ENCODE measurements at regions not wholly inside any gene's neighbourhood (a gene's known extent, or its start where the extent isn't known, plus 50 kb on each side); places are given as distances from the start of the nearest gene placed in this dataset.
"Not testable (repeated sequence)": the region's sequence is repeated elsewhere in the genome, so short reads cannot be mapped to it uniquely, and the experiment has no call there.

DNA sequence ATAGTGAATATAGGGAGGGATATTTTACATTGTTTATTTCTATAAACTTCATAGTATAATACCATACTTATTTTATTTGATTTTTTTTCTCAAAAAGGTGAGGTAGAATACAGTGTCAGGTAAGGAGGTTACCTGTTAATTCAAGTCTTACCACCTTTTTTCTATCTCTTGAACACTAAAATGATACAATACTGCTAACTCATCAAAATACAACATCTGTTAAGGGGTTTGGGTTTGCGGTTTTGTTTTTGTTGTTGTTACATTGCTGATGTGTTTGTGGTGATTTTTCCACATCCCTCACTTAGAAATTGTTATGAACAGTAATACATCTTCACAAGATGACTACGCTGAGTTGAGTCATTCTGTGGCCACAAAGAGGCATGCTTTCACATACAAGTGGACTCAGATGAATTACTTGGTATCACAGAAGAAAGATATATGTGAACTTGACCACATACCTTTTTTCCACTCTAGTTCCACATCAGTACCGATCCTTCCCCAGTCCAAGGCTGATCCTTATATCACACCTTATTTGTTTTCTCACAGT, 139.4 kb upstream of the ID4 start:
- no peak for DNase-seq

GRCh38 chr6:19699932-19700331, 137.2 kb upstream of the ID4 start:
- DNase-seq, result no peak

DNA sequence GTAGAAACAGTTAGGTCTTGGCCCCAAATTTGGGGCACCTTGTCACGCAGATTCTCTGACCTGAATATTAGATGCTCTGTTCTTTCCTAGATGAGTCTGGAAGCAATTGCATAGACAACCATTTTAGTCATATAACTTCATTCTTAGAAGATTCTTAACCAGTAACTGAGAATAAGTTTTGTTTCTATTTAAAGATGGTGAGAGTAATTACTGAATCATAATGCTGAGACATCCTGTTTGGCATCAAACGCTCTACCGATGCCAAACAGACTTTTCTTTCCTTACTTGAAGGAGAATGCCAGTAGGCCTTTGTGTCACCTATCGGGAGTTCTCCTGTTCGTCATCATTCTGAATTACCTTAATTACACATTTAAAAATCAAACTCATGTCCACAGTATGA, 131.6 kb upstream of the ID4 start:
- DNase-seq, result no peak

DNA sequence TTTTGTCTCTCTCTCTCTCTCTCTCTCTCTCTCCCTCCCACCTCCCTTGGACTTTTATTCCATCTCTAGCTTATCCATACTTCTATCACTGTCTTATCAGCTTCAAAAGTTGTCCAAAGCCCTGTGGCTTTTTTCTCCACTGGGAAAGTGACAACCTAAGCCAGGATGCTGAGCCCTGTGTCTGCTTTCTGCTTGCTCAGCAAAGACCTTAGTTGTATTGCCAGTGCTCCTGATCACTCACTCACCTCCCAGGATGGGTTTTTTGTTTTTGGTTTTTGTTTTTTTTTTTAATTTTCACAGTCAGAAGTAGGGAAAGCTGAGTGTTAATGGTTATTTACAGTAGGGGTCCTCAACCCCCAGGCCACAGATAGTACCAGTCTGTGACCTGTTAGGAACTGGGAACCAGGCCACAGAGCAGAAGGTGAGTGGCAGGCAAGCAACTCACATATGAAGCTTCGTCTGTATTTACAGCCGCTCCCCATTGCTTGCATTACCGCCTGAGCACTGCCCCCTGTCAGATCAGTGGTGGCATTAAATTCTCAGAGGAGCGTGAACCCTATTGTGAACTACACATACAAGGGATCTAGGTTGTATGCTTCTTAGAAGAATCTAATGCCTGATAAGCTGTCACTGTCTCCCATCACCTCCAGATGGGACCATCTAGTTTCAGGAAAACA, 125.0 kb upstream of the ID4 start:
- DNase-seq, result no peak

- DNase-seq, result no peak
Observed at GRCh38 chr6:19712998-19713397, 124.2 kb upstream of the ID4 start.

DNA sequence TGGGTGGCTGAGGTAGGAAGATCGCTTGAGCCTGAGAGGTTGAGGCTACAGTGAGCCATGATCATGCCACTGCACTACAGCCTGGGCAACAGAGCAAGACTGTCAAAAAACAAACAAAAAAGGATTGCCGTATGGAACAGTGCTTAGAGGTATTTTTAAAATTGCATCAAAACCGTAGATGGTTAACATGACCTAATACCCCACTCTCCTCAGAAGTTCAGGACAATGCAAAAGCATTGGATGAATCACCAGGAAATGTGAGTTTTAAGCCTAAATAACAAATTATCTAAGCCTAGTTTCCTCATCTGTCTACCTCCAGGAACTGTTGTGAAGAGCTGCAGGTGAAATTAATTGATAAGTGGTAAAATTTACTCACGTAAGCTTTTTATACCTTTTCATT, 123.8 kb upstream of the ID4 start:
- DNase-seq, result no peak

- no peak for DNase-seq
Observed at GRCh38 chr6:19713984-19714383, 123.2 kb upstream of the ID4 start.

DNA sequence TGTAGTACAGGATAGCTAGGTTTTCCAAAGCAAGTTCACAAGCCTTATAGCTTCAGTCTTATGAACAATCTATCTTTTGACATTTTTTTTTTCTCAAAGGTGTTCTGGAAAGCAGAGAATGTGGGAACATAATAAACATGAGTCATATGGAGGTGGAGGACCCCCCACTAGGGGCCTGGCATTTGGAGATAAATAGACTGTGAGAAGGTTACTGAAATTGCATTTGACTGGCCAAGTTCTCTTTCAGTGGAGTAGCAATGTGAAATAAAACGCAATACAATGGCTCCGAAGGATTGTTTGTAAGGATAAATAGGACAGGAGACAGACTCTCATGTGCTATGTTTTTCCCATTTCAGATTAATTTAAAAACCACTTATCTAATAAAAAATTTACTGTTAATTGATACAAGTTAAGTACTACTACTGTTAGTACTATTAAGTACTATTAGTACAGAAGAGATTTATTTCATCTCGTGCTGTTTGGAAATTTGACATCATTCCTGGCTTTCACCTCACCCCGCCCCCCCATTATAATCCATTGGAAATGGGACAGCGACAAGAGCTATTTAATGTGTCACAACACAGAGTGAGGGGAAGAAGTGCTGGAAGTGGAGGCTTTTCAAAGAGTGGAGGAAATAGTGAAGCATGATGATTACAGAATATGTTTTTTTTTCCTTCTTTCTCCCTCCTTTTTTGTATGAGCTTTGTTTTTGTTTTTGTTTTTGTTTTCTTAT, 122.6 kb upstream of the ID4 start:
- DNase-seq, result no peak

- DNase-seq, result no peak
Observed at GRCh38 chr6:19715167-19715551, 122.0 kb upstream of the ID4 start.

DNA sequence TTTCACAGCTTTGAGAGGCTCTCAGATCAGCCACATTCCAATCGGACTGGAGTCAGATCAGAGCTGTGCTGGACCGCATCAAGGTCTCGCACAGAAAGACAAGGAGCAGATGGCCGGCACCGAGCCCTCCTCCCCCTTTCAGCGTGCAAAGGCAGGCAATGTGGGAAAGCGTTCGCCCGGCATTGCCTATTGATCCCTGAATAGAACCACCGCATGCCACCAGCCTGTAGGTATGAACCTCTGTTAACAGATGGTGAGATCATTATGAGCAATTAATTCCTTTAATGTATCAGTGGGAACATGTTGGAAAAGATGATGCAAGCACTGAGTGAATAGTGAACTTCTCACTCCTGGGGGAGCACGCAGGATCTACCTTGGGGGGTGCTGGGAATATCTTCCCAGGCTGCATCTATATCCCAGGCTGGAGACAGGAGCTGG, 117.5 kb upstream of the ID4 start:
- peak; percentile 49 for DNase-seq

- DNase-seq, result no peak
Observed at GRCh38 chr6:19721766-19722377, 115.3 kb upstream of the ID4 start.

DNA sequence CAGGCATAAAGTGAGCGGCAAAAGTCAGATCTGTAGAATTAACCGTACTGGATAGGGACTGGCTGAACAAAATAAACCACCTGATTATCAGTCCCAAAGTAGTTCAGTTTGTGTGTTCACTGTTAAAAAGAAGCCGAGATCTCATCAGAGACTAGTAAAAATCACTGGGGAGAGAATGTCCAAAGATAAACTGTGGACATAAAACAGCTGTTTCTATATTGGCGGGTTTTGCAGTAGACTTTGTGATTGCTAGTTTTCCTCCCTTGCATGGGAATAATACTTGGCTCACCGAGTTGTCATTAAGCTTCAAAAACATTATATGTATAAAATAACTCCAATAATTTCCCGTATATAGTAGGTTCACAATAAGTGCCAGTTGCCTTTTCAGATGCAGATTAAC, 114.2 kb upstream of the ID4 start:
- no peak for DNase-seq

DNA sequence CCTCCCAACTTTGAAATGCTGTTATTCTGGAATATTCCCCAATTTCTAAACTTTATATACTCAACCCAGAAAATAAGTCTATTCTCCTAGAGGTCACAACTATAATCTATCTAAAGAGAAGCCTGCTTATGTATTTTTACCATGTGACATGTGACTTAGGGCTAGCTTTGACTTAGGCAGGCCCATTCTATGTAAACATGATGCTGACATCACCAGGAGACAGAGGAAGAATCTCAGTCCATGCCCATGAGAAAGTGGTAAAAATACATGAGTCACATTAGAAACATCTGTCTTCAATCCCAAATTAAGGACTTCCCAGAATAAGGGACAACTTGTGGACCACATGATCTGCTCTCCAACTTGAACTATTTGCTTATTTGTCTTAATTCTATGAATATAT, 113.6 kb upstream of the ID4 start:
- DNase-seq, result no peak

GRCh38 chr6:19725436-19725835, 111.7 kb upstream of the ID4 start:
- not testable (repeated sequence) for DNase-seq

GRCh38 chr6:19731282-19731681, 105.9 kb upstream of the ID4 start:
- no peak for DNase-seq

- no peak for DNase-seq
Observed at GRCh38 chr6:19734061-19734460, 103.1 kb upstream of the ID4 start.

DNA sequence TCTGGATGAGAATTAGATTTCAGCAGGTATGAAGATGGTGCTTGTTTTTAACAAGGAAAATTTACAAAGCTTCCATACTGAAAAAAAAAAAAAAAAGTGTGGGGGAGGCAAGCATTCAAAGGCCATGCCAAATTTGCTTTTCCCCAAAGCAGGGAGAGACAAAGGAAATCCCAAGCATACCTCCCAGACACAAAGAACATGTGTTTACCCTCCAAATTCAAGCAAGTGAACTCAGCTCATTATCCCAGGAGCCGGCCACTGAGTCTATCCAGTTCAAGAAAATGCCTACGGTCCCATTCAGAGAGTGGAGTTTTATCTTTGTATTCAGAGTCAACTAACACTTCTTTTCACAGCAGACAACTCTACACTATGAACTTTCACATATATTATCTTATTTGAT, 102.7 kb upstream of the ID4 start:
- DNase-seq, result no peak

- no peak for DNase-seq
Observed at GRCh38 chr6:19736066-19736465, 101.1 kb upstream of the ID4 start.

DNA sequence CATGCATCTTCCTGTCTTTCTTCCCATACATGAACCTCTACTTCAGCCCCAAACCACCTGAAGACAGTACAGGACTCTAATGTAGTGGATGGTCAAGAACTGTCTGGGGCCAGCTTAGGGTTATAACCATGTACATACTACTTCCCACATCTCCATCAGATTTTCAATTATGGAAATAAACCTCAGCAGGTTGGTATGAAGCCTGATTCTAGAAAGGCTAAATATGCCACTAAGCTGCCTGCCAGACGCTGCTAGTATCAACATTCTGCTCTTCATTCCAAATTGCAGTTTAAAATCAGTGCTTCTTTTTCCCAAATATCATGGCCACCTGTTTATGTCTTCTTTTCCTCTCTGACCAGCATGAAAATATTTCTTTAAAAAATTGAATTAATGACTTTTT, 99.2 kb upstream of the ID4 start:
- DNase-seq, result no peak

DNA sequence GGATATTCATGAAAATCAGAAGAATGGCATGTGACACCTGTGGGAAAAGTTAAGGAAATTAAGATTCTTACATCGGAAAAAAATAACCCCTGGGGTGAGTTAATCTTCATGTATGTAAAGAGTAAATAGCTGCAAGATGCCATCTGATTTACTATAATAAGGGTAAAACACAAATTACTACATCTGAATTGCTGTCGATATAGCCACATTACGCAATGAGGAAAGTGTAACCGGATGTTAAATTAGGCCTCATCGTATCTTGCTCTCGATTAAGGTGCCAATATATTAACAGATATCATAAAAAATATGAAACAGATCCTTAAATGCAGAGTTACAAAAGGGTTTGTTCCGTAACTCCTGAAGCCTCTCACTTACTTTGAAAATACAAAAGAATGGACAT, 87.4 kb upstream of the ID4 start:
- DNase-seq, result no peak

- no peak for DNase-seq
Observed at GRCh38 chr6:19752746-19753145, 84.4 kb upstream of the ID4 start.

GRCh38 chr6:19753826-19754225, 83.3 kb upstream of the ID4 start:
- DNase-seq, result peak; percentile 14

- DNase-seq, result no peak
Observed at GRCh38 chr6:19754686-19755085, 82.5 kb upstream of the ID4 start.

DNA sequence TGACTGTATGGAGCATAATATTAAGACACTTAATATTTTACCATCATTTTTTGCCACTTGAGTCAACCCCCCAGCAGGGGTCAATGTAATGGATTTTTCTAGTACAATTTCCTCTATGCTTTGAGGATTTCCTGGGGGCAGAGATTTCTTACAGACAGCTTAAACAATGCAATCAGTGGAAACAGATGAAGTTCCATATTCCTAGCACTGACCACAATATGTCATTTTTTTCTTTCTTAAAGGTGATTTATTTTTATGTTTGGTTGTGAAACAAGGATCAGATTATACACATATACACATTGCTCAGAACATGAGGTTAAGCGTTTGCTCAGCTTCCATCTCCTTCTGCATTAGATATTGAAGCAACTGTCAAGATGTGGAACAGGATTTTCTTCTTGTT, 82.0 kb upstream of the ID4 start:
- DNase-seq, result no peak
